ENCODE measurements at regions not wholly inside any gene's neighbourhood (a gene's known extent, or its start where the extent isn't known, plus 50 kb on each side); places are given as distances from the start of the nearest gene placed in this dataset.

DNA sequence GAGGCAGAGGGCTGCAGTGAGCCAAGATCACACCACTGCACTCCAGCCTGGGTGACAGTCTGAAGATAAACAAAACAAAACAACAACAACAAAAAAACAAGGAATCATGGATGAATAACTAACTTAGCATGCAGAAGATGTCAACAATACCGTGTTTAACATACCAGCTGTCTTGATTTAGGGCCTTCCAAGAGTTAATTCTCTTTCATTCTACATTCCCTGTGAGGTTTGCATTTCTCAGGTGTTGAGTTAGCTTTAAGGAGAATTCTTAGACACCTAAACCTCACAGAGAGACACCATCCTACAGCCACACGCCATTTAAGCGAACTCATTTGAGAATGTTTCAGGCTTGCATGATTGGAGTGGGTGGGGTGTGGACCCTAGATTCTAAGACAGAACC lies 363.1 kb upstream of the RUNX1 start:
- TF ChIP-seq, protein P1, sequence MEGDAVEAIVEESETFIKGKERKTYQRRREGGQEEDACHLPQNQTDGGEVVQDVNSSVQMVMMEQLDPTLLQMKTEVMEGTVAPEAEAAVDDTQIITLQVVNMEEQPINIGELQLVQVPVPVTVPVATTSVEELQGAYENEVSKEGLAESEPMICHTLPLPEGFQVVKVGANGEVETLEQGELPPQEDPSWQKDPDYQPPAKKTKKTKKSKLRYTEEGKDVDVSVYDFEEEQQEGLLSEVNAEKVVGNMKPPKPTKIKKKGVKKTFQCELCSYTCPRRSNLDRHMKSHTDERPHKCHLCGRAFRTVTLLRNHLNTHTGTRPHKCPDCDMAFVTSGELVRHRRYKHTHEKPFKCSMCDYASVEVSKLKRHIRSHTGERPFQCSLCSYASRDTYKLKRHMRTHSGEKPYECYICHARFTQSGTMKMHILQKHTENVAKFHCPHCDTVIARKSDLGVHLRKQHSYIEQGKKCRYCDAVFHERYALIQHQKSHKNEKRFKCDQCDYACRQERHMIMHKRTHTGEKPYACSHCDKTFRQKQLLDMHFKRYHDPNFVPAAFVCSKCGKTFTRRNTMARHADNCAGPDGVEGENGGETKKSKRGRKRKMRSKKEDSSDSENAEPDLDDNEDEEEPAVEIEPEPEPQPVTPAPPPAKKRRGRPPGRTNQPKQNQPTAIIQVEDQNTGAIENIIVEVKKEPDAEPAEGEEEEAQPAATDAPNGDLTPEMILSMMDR (IDR thresholded peaks at IDR 0.05) = no peak
- TF ChIP-seq POLR2A (IDR thresholded peaks at IDR 0.05) = no peak
- DNase-seq (ENCODE audit: low spot score in 2 of 2) = no peak
- WGBS, 2 donors = 98 to 100% methylated on average over 3 of the region's 3 CpGs
- H3K4me3 ChIP-seq (ENCODE audit: low read depth, poor library complexity, severe bottlenecking) = no peak overlapping the region
- intact Hi-C loops (cut with DNase I; ENCODE audit: low total_unique reads) = no loop called here

DNA sequence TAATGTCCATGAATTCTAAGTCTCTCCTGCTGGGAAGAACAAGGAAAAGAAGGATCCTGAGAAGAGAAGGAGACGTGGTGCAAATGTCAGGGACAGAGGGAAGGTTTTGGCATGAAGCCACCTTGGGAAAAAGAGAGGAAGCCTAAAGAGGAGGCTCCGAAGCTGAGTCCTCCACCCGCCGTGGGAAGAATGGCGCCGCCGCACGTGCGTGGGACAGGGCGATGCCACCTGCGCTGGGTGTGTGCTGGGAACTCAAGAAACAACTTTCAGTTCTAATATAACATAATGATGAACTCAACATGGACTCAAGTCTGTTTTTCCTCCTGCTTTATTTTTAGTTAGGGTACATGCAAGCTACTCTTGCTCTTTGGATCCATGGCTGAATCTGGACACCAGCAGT lies 362.3 kb upstream of the RUNX1 start:
- DNase-seq (ENCODE audit: low spot score in 2 of 2) = no peak
- WGBS, 2 donors = 95 to 96% methylated on average over 11 of the region's 11 CpGs
- TF ChIP-seq, protein P1 (IDR thresholded peaks at IDR 0.05) = no peak
- TF ChIP-seq POLR2A (IDR thresholded peaks at IDR 0.05) = no peak
- intact Hi-C loops (cut with DNase I; ENCODE audit: low total_unique reads) = no loop called here
- H3K4me3 ChIP-seq (ENCODE audit: low read depth, poor library complexity, severe bottlenecking) = no peak overlapping the region

DNA sequence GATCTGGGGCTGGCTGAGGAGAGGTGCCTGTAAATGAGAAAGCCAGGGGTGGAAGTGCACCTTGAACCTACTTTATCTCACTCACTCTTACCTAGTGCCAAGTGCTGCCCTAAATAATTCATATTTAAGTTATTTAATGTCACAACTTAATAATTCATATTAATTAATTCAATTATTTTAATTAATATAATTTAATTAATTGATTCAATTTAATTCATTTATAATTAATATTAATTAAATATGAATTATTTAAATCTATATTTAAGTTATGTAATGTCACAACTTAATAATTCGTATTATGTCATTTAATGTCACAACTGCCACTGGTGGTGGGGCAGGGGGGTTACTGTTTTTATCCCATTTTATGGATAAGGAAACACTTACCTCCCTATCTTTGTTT lies 361.6 kb upstream of the RUNX1 start:
- DNase-seq (ENCODE audit: low spot score in 2 of 2) = no peak
- no peak overlapping the region for H3K4me3 ChIP-seq (ENCODE audit: low read depth, poor library complexity, severe bottlenecking)
- 94 to 96% methylated on average over 1 of the region's 1 CpG for WGBS, 2 donors
- TF ChIP-seq, protein P1 (IDR thresholded peaks at IDR 0.05) = no peak
- TF ChIP-seq POLR2A (IDR thresholded peaks at IDR 0.05) = no peak
- intact Hi-C loops (cut with DNase I; ENCODE audit: low total_unique reads) = no loop called here

DNA sequence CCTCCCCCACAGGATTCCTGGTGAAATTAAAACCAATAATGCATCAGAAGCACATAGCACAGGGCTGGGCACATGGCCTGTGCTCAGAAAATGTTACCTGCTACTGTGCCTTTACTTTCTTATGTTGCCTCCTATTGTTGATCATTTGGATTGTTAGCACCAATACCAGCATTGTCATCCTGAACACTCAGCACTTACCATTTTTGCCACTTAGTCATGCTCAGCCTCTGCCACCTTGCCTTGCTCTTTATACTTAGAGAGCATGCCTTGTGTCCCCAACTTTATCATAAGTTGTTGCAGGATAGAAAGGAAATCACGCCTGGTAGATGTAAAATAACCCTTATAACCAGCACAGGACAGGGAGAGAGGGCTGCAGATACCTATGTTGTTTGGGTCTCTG lies 361.0 kb upstream of the RUNX1 start:
- DNase-seq (ENCODE audit: low spot score in 2 of 2) = no peak
- no peak overlapping the region for H3K4me3 ChIP-seq (ENCODE audit: low read depth, poor library complexity, severe bottlenecking)
- no peak for TF ChIP-seq POLR2A (IDR thresholded peaks at IDR 0.05)
- TF ChIP-seq, protein P1 (IDR thresholded peaks at IDR 0.05) = no peak
- 83 to 89% methylated on average over 1 of the region's 1 CpG for WGBS, 2 donors
- intact Hi-C loops (cut with DNase I; ENCODE audit: low total_unique reads) = no loop called here

DNA sequence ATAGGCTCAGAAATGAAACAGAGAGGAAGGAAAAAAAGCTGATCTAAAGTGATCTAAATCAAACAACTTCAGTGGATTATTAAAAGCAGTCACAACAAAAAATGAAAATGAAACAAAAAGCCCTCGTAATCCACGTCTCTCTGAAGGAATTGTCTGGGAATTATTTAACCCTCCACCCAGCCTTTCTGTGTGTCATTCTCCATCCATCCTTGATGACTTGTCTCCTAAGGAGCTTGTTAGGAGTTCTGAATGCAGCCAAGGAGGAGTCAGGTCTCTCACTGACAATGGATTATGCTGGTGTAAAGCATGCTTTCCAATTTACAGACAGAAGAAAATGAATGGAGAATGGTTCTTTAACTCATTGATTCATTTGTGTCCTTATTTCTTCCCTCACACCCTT lies 359.3 kb upstream of the RUNX1 start:
- TF ChIP-seq POLR2A (IDR thresholded peaks at IDR 0.05) = no peak
- TF ChIP-seq, protein P1 (IDR thresholded peaks at IDR 0.05) = no peak
- intact Hi-C loops (cut with DNase I; ENCODE audit: low total_unique reads) = no loop called here
- H3K4me3 ChIP-seq (ENCODE audit: low read depth, poor library complexity, severe bottlenecking) = no peak overlapping the region
- WGBS, 2 donors = 18 to 36% methylated on average over 2 of the region's 2 CpGs
- DNase-seq (ENCODE audit: low spot score in 2 of 2) = no peak

DNA sequence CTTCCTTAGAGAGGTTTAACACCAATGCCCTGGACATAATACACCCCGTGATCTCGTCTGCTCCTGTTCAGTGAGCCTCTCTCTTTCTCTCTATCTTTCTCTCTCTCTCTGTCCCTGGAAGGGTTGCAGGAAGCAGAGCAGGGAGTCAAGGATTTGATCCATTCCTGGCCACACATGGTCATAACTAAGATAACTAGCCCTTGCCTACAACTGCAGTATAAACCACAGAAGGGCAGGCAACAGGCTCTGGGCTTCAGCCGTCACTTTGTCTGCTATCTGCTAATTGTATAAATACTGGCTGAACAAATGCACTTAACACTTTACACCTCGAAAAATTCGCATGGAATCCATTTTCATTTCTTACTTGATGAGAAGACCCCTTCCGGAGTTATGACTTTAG lies 357.5 kb upstream of the RUNX1 start:
- intact Hi-C loops (cut with DNase I; ENCODE audit: low total_unique reads) = no loop called here
- TF ChIP-seq, protein P1 (IDR thresholded peaks at IDR 0.05) = no peak
- TF ChIP-seq POLR2A (IDR thresholded peaks at IDR 0.05) = no peak
- DNase-seq (ENCODE audit: low spot score in 2 of 2) = no peak
- 84 to 85% methylated on average over 6 of the region's 6 CpGs for WGBS, 2 donors
- H3K4me3 ChIP-seq (ENCODE audit: low read depth, poor library complexity, severe bottlenecking) = no peak overlapping the region
